GM19397 (cell line): ENCODE measurements at regions not wholly inside any gene's neighbourhood (a gene's known extent, or its start where the extent isn't known, plus 50 kb on each side); places are given as distances from the start of the nearest gene placed in this dataset.

Source experiments
- ATAC-seq: cut with Tn5 transposase; IDR thresholded peaks from one replicate; pipeline ENCODE4 v1.9.1; 2021; ENCODE audit warnings: mild to moderate bottlenecking, moderate library complexity; ENCODE audit not compliant: unreplicated experiment

GRCh38 chr7:131967216-131967730, 410.8 kb upstream of the PODXL start:
- no peak for ATAC-seq

GRCh38 chr7:131964203-131964602, 407.8 kb upstream of the PODXL start:
- ATAC-seq: no peak

GRCh38 chr7:131961054-131961680, 404.7 kb upstream of the PODXL start:
- no peak for ATAC-seq

GRCh38 chr7:131959106-131959812, 402.8 kb upstream of the PODXL start:
- no peak for ATAC-seq

- ATAC-seq: no peak
Measured at GRCh38 chr7:131957338-131958020, 401.1 kb upstream of the PODXL start.

- ATAC-seq: no peak
Measured at GRCh38 chr7:131956864-131957263, 400.4 kb upstream of the PODXL start.

GRCh38 chr7:131955679-131956078, 399.3 kb upstream of the PODXL start:
- ATAC-seq: no peak

- no peak for ATAC-seq
Measured at GRCh38 chr7:131953184-131953583, 396.8 kb upstream of the PODXL start.

GRCh38 chr7:131952365-131952764, 395.9 kb upstream of the PODXL start:
- no peak for ATAC-seq

GRCh38 chr7:131950758-131951157, 394.3 kb upstream of the PODXL start:
- ATAC-seq: no peak

- ATAC-seq: no peak
Measured at GRCh38 chr7:131949659-131950058, 393.2 kb upstream of the PODXL start.

GRCh38 chr7:131948434-131949053, 392.1 kb upstream of the PODXL start:
- no peak for ATAC-seq

- ATAC-seq: no peak
Measured at GRCh38 chr7:131947661-131948060, 391.2 kb upstream of the PODXL start.

- no peak for ATAC-seq
Measured at GRCh38 chr7:131945957-131946544, 389.6 kb upstream of the PODXL start.

- ATAC-seq: peak; percentile 71
Measured at GRCh38 chr7:131945313-131945911, 389.0 kb upstream of the PODXL start.

GRCh38 chr7:131944556-131945069, 388.2 kb upstream of the PODXL start:
- no peak for ATAC-seq

- no peak for ATAC-seq
Measured at GRCh38 chr7:131943646-131944045, 387.2 kb upstream of the PODXL start.

- no peak for ATAC-seq
Measured at GRCh38 chr7:131943211-131943610, 386.8 kb upstream of the PODXL start.

- no peak for ATAC-seq
Measured at GRCh38 chr7:131942287-131943150, 386.1 kb upstream of the PODXL start.
